Keratinocyte (primary cell): ENCODE measurements at regions not wholly inside any gene's neighbourhood (a gene's known extent, or its start where the extent isn't known, plus 50 kb on each side); places are given as distances from the start of the nearest gene placed in this dataset.

ENCODE experiments used
- DNase-seq: peaks from one replicate; pipeline ENCODE4 v3.0.0-alpha.2; 2011; ENCODE audit warnings: low read depth, missing footprints, low spot score
- FAIRE-seq: peaks from 2 replicates; lab custom pipeline; 2011; peaks lifted over from hg19 to GRCh38; lab: Jason Lieb, UNC
- H2AFZ ChIP-seq: 2 replicates; pipeline ENCODE4 v1.6.0; 2012; ENCODE audit warnings: low read length, control low read depth, inconsistent platforms; ENCODE audit not compliant: control insufficient read depth
- H3K27ac ChIP-seq: 2 replicates; pipeline ENCODE4 v1.5.1; 2011; ENCODE audit warnings: low read length; ENCODE audit not compliant: control insufficient read depth, insufficient read depth
- H3K27me3 ChIP-seq: 3 replicates; pipeline ENCODE4 v1.6.0; 2011; ENCODE audit warnings: low read length; ENCODE audit not compliant: control insufficient read depth, insufficient read depth; ENCODE audit errors: extremely low read depth
- H3K36me3 ChIP-seq, 2 experiments: 2 replicates in 1 of 2; 3 replicates in 1 of 2; pipeline ENCODE4 v1.5.1; 2011; ENCODE audit warnings: low read length in 2 of 2, mild to moderate bottlenecking in 1 of 2; ENCODE audit not compliant: control insufficient read depth in 2 of 2, insufficient read depth in 2 of 2; ENCODE audit errors: extremely low read depth in 1 of 2
- H3K4me1 ChIP-seq: 3 replicates; pipeline ENCODE4 v1.5.1; 2011; ENCODE audit warnings: low read length; ENCODE audit not compliant: control insufficient read depth, insufficient read depth; ENCODE audit errors: extremely low read depth
- H3K4me2 ChIP-seq: 3 replicates; pipeline ENCODE4 v1.6.0; 2011; ENCODE audit warnings: low read depth, low read length; ENCODE audit not compliant: control insufficient read depth, insufficient read depth; ENCODE audit errors: extremely low read depth
- H3K4me3 ChIP-seq, 3 experiments: fragments of 200-600 bp in 1 of 3; sonication (generic) in 1 of 3; 2 replicates in 2 of 3; 3 replicates in 1 of 3; pipeline ENCODE4 v1.5.1; 2011 to 2016; ENCODE audit warnings: low read length in 3 of 3, mild to moderate bottlenecking in 3 of 3, control low read depth in 2 of 3, inconsistent platforms in 1 of 3, low read depth in 1 of 3, mixed read lengths in 1 of 3, mixed run types in 1 of 3, moderate library complexity in 1 of 3; ENCODE audit not compliant: control insufficient read depth in 2 of 3, insufficient read depth in 2 of 3; ENCODE audit errors: extremely low read depth in 1 of 3
- H3K79me2 ChIP-seq: 2 replicates; pipeline ENCODE4 v1.6.0; 2012; ENCODE audit warnings: low read length; ENCODE audit not compliant: control insufficient read depth, insufficient read depth
- H3K9ac ChIP-seq: 3 replicates; pipeline ENCODE4 v1.6.0; 2011; ENCODE audit warnings: low read length; ENCODE audit not compliant: control insufficient read depth, insufficient read depth; ENCODE audit errors: extremely low read depth
- H3K9me1 ChIP-seq: 3 replicates; pipeline ENCODE4 v1.6.0; 2011; ENCODE audit warnings: low read length; ENCODE audit not compliant: control insufficient read depth, insufficient read depth; ENCODE audit errors: extremely low read depth
- H3K9me3 ChIP-seq: 2 replicates; pipeline ENCODE4 v1.5.1; 2012; ENCODE audit warnings: low read depth, low read length; ENCODE audit not compliant: control insufficient read depth
- H4K20me1 ChIP-seq: 3 replicates; pipeline ENCODE4 v1.6.0; 2011; ENCODE audit warnings: low read length; ENCODE audit not compliant: control insufficient read depth, insufficient read depth; ENCODE audit errors: extremely low read depth
- EZH2 ChIP-seq: IDR thresholded peaks from one replicate; pipeline ENCODE4 v1.6.1; 2012; ENCODE audit warnings: inconsistent platforms, mild to moderate bottlenecking, low read length, moderate library complexity
- dilution Hi-C: fragments of 300-500 bp; cut with MboI; formaldehyde crosslinking; loops from one replicate; pipeline ENCODE4 v1.7.0; 2020; ENCODE audit warnings: low sequenced_read_pairs; ENCODE audit not compliant: extremely low pct_ligation_motif_present
- TF ChIP-seq, protein P1 (sequence below), 3 experiments: IDR thresholded peaks in 1 of 3; conservative IDR thresholded peaks in 1 of 3; optimal IDR thresholded peaks in 1 of 3; 2 replicates in 2 of 3; 3 replicates in 1 of 3; pipeline versions ENCODE3 to v1.5.1; 2011; ENCODE audit warnings: low read length in 3 of 3, mild to moderate bottlenecking in 3 of 3, moderate library complexity in 2 of 3, control low read depth in 1 of 3, inconsistent platforms in 1 of 3; ENCODE audit not compliant: insufficient read depth in 2 of 3; ENCODE audit errors: extremely low read depth in 1 of 3

DNA sequence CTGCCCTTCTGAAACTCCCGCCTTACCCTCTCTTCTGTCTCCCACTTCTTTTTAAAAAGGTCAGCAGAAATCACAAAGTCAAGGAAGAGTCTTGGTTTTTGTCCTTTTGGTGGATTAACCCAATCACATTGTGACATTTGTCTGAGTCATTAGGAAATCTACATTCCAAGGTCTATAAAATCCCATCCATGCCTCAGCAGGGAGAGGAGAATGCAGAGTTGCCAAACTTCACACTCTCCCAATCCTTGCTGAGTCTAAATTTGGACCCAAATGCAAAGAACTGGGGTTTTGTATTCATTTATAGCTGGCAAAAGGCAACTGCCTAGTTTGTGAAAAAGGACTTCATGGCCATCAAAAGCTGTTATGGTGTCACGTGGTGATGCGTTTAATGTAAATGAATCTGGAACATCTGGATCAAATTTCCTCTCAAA lies 67.9 kb downstream of the TMEM30B start:
- Histone ChIP-seq H3K36me3 (no peaks in the 10 kb centered on the region), H3K27ac (no peak overlapping the region), H3K79me2 (no peaks in the 10 kb centered on the region), H2AFZ (no peak overlapping the region), H3K4me2 (no peak overlapping the region), H3K9me3 (no peaks in the 10 kb centered on the region), H3K9me1 (no peaks in the 10 kb centered on the region), H4K20me1 (no peaks in the 10 kb centered on the region), H3K4me1 (no peaks in the 10 kb centered on the region), H3K9ac (no peak overlapping the region), H3K4me3 (no peak overlapping the region), H3K27me3 (no peaks in the 10 kb centered on the region)
- dilution Hi-C loops, result loop anchor here (25.0 kb wide), 1 partner anchor 576 kb away; the partner anchor contains the start of gene SIX1
- TF ChIP-seq EZH2, result no peak
- TF ChIP-seq, protein P1, sequence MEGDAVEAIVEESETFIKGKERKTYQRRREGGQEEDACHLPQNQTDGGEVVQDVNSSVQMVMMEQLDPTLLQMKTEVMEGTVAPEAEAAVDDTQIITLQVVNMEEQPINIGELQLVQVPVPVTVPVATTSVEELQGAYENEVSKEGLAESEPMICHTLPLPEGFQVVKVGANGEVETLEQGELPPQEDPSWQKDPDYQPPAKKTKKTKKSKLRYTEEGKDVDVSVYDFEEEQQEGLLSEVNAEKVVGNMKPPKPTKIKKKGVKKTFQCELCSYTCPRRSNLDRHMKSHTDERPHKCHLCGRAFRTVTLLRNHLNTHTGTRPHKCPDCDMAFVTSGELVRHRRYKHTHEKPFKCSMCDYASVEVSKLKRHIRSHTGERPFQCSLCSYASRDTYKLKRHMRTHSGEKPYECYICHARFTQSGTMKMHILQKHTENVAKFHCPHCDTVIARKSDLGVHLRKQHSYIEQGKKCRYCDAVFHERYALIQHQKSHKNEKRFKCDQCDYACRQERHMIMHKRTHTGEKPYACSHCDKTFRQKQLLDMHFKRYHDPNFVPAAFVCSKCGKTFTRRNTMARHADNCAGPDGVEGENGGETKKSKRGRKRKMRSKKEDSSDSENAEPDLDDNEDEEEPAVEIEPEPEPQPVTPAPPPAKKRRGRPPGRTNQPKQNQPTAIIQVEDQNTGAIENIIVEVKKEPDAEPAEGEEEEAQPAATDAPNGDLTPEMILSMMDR (optimal IDR thresholded peaks at IDR 0.05 in 1 of 3, IDR thresholded peaks at IDR 0.05 in 1 of 3, conservative IDR thresholded peaks at IDR 0.05 in 1 of 3; ENCODE audit: extremely low read depth in 1 of 3, insufficient read depth in 2 of 3, low read length in 3 of 3), result no peak
- FAIRE-seq (no peak), DNase-seq (no peak)

DNA sequence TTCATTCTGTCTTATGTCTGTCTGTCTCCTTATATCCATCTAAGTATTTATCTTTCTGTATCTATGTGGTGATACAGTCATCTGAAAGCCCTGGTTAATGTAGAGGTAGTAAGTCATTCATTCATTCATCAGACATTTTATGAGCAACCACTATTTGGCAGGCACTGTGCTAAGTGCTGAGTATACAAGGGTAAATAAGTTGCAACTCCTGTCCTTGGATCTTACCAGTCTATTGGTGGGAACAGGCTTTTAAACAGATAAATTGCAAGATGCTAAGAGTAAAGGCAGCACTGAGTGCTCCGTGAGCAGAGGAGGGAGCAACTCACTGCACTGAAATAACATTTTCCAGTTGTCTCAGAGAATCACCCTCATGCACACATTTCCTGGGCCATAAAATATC lies 68.6 kb downstream of the TMEM30B start:
- TF ChIP-seq EZH2, result no peak
- TF ChIP-seq, protein P1 (optimal IDR thresholded peaks at IDR 0.05 in 1 of 3, IDR thresholded peaks at IDR 0.05 in 1 of 3, conservative IDR thresholded peaks at IDR 0.05 in 1 of 3; ENCODE audit: extremely low read depth in 1 of 3, insufficient read depth in 2 of 3, low read length in 3 of 3), result no peak
- H3K4me1 ChIP-seq, result no peaks in the 10 kb centered on the region
- no peak for DNase-seq
- H3K9me1 ChIP-seq, result no peaks in the 10 kb centered on the region
- no peak for FAIRE-seq
- no peaks in the 10 kb centered on the region for H4K20me1 ChIP-seq
- H3K4me2 ChIP-seq, result no peak overlapping the region
- H2AFZ ChIP-seq, result no peak overlapping the region
- no peaks in the 10 kb centered on the region for H3K27me3 ChIP-seq
- dilution Hi-C loops, result loop anchor here (25.0 kb wide), 1 partner anchor 575 kb away; the partner anchor contains the start of gene SIX1
- H3K36me3 ChIP-seq, result no peaks in the 10 kb centered on the region
- H3K9ac ChIP-seq, result no peak overlapping the region
- no peaks in the 10 kb centered on the region for H3K79me2 ChIP-seq
- no peak overlapping the region for H3K27ac ChIP-seq
- no peak overlapping the region for H3K4me3 ChIP-seq
- no peaks in the 10 kb centered on the region for H3K9me3 ChIP-seq
